ENCODE measurements at regions not wholly inside any gene's neighbourhood (a gene's known extent, or its start where the extent isn't known, plus 50 kb on each side); places are given as distances from the start of the nearest gene placed in this dataset.

DNA sequence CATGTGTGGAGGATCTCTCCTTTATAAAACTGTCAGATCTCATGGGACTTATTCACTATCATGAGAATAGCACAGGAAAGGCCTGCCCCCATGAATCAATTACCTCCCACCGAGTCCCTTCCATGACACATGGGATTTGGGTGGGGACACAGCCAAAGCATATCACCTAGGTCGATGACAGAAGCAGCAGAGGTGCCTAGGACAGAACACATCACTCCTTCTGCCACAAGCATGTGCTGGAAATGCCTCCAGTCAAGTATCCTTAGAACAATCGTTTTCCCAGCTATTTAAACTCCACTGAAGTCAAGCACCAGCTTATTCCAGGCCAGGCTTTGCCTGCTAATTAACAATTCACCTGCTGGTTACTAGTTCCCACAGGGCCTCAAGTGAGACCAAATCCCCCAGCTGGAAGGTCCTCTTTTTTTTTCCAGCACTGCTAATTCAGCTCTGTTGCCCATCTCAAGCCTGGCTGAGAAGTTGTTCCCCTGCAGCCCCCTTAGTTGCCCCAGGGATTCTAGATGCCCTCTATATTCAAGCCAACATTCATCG, 212.3 kb upstream of the NUDT4 start:
- TF ChIP-seq POLR2AphosphoS5 (IDR thresholded peaks at IDR 0.05) (no peak), EZH2 (IDR thresholded peaks at IDR 0.05; ENCODE audit: borderline replicate concordance, insufficient read depth, low read length, poor library complexity, severe bottlenecking) (no peak), MXI1 (conservative IDR thresholded peaks at IDR 0.05; ENCODE audit: poor library complexity, severe bottlenecking) (no peak), RAD21 (conservative IDR thresholded peaks at IDR 0.05) (no peak), EP300 (conservative IDR thresholded peaks at IDR 0.05; ENCODE audit: poor library complexity, severe bottlenecking) (no peak)
- TF ChIP-seq, protein P1, sequence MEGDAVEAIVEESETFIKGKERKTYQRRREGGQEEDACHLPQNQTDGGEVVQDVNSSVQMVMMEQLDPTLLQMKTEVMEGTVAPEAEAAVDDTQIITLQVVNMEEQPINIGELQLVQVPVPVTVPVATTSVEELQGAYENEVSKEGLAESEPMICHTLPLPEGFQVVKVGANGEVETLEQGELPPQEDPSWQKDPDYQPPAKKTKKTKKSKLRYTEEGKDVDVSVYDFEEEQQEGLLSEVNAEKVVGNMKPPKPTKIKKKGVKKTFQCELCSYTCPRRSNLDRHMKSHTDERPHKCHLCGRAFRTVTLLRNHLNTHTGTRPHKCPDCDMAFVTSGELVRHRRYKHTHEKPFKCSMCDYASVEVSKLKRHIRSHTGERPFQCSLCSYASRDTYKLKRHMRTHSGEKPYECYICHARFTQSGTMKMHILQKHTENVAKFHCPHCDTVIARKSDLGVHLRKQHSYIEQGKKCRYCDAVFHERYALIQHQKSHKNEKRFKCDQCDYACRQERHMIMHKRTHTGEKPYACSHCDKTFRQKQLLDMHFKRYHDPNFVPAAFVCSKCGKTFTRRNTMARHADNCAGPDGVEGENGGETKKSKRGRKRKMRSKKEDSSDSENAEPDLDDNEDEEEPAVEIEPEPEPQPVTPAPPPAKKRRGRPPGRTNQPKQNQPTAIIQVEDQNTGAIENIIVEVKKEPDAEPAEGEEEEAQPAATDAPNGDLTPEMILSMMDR (IDR thresholded peaks at IDR 0.05; ENCODE audit: poor library complexity, severe bottlenecking): no peak

Data from neural cell (in vitro differentiated cells).